DOHH2 (cell line): ENCODE measurements at regions not wholly inside any gene's neighbourhood (a gene's known extent, or its start where the extent isn't known, plus 50 kb on each side); places are given as distances from the start of the nearest gene placed in this dataset.

ENCODE experiments used
- H3F3A ChIP-seq: fragments of 200-600 bp; sonication (generic), shearing (Covaris generic); 2 replicates; pipeline ENCODE4 v1.6.0; 2016; ENCODE audit warnings: antibody characterized with exemption, mild to moderate bottlenecking; ENCODE audit not compliant: control insufficient read depth, insufficient read depth
- H3K27ac ChIP-seq: fragments of 200-600 bp; sonication (generic); 2 replicates; pipeline ENCODE4 v1.5.1; 2014; ENCODE audit warnings: low read depth, mild to moderate bottlenecking, low read length, moderate library complexity
- H3K27me3 ChIP-seq: fragments of 200-600 bp; sonication (generic); 2 replicates; pipeline ENCODE4 v1.6.1; 2014; ENCODE audit warnings: mild to moderate bottlenecking, low read length, mixed read lengths; ENCODE audit not compliant: control insufficient read depth
- H3K36me3 ChIP-seq: fragments of 200-600 bp; sonication (generic); 2 replicates; pipeline ENCODE4 v1.6.1; 2014; ENCODE audit warnings: mild to moderate bottlenecking, low read length, moderate library complexity, mixed read lengths; ENCODE audit not compliant: control insufficient read depth
- H3K4me1 ChIP-seq: fragments of 200-600 bp; sonication (generic); 2 replicates; pipeline ENCODE4 v1.6.1; 2014; ENCODE audit warnings: mild to moderate bottlenecking, low read length, mixed read lengths; ENCODE audit not compliant: control insufficient read depth
- H3K4me2 ChIP-seq: fragments of 200-600 bp; sonication (generic); 2 replicates; pipeline ENCODE4 v1.6.0; 2014; ENCODE audit warnings: mild to moderate bottlenecking, low read length, moderate library complexity
- H3K4me3 ChIP-seq: fragments of 200-600 bp; sonication (generic); 2 replicates; pipeline ENCODE4 v1.5.1; 2014; ENCODE audit warnings: mild to moderate bottlenecking, low read length, mixed read lengths
- H3K79me2 ChIP-seq: fragments of 200-600 bp; sonication (generic); 2 replicates; pipeline ENCODE4 v1.6.1; 2014; ENCODE audit warnings: mild to moderate bottlenecking, low read length, mixed read lengths; ENCODE audit not compliant: control insufficient read depth
- H3K9me2 ChIP-seq: fragments of 200-600 bp; sonication (generic); replicated peaks from 2 replicates; pipeline ENCODE4 v1.6.1; 2014; ENCODE audit warnings: mild to moderate bottlenecking, low read length, mixed read lengths; ENCODE audit not compliant: control insufficient read depth
- H3K9me3 ChIP-seq: fragments of 200-600 bp; sonication (generic); 2 replicates; pipeline ENCODE4 v1.6.1; 2014; ENCODE audit warnings: antibody characterized with exemption, low read length, mixed read lengths; ENCODE audit not compliant: control insufficient read depth, insufficient read depth
- H4K20me1 ChIP-seq: fragments of 200-600 bp; sonication (generic); 2 replicates; pipeline ENCODE4 v1.6.0; 2014; ENCODE audit warnings: low read depth, mild to moderate bottlenecking, antibody characterized with exemption, low read length, moderate library complexity; ENCODE audit not compliant: control insufficient read depth, insufficient read depth
- EZH2phosphoT487 ChIP-seq: fragments of 200-600 bp; sonication (generic); IDR thresholded peaks from 2 replicates; pipeline ENCODE4 v1.6.1; 2017; ENCODE audit warnings: borderline replicate concordance, mild to moderate bottlenecking, antibody characterized with exemption, low read length, moderate library complexity, mixed read lengths
- TF ChIP-seq, protein P1 (sequence below): fragments of 200-600 bp; sonication (generic); IDR thresholded peaks from one replicate; pipeline ENCODE4 v1.5.1; 2014; ENCODE audit warnings: antibody characterized with exemption, mild to moderate bottlenecking, low read depth, low read length; ENCODE audit not compliant: poor library complexity, severe bottlenecking

DNA sequence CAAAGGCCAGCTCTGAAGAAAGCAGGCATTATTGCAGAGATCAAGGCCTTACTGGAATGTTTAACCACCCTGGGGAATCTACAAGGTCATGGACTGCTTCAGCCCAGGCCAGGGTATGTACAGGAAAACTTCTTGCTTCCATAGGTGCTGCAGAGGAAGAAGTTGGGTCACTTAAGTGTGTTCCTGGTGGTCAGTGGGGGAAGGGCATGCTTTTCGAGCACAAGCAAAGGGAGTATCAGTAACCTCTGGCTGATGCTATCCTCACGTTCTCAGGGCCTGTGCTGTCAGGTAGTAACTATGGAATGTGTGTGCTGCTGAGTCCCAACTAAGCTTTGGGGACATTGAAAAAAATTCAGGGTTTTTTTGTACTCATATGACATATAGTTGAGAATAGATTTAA is 234.0 kb upstream of the SP4 start:
- Histone ChIP-seq H3K36me3 (no peaks in the 10 kb centered on the region), H3K9me3 (no peaks in the 10 kb centered on the region), H3K4me1 (no peaks in the 10 kb centered on the region), H3K27ac (no peak overlapping the region), H3F3A (no peaks in the 10 kb centered on the region), H3K27me3 (no peaks in the 10 kb centered on the region), H3K4me3 (no peak overlapping the region), H3K4me2 (no peak overlapping the region), H3K79me2 (no peaks in the 10 kb centered on the region), H3K9me2 (no peaks in the 10 kb centered on the region), H4K20me1 (no peaks in the 10 kb centered on the region)
- TF ChIP-seq, protein P1, sequence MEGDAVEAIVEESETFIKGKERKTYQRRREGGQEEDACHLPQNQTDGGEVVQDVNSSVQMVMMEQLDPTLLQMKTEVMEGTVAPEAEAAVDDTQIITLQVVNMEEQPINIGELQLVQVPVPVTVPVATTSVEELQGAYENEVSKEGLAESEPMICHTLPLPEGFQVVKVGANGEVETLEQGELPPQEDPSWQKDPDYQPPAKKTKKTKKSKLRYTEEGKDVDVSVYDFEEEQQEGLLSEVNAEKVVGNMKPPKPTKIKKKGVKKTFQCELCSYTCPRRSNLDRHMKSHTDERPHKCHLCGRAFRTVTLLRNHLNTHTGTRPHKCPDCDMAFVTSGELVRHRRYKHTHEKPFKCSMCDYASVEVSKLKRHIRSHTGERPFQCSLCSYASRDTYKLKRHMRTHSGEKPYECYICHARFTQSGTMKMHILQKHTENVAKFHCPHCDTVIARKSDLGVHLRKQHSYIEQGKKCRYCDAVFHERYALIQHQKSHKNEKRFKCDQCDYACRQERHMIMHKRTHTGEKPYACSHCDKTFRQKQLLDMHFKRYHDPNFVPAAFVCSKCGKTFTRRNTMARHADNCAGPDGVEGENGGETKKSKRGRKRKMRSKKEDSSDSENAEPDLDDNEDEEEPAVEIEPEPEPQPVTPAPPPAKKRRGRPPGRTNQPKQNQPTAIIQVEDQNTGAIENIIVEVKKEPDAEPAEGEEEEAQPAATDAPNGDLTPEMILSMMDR: no peak
- TF ChIP-seq EZH2phosphoT487: no peak

DNA sequence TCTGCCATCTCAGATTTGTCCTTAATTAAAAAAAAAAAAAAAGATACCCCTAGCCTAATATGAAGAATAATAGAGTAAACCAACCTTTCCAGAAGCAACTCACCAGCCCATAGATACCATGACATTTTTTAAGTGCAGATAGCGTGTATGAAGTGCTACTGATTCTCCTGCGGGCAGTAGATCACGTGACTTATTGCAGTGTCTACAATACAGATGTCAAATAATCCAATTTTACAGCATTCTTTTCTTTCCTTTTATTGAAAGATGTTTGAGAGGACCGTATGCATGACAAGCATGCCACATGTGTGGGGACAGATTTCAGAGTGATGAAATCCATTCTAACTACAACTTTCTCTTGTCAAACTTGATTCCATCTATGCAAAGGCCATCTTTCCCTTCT is 232.9 kb upstream of the SP4 start:
- H3K36me3 ChIP-seq: no peaks in the 10 kb centered on the region
- H3K27ac ChIP-seq: no peak overlapping the region
- H3K27me3 ChIP-seq: no peaks in the 10 kb centered on the region
- H3K9me2 ChIP-seq: no peaks in the 10 kb centered on the region
- TF ChIP-seq, protein P1: no peak
- TF ChIP-seq EZH2phosphoT487: no peak
- no peaks in the 10 kb centered on the region for H3K79me2 ChIP-seq
- no peak overlapping the region for H3K4me3 ChIP-seq
- H3K4me1 ChIP-seq: no peaks in the 10 kb centered on the region
- no peaks in the 10 kb centered on the region for H3F3A ChIP-seq
- H4K20me1 ChIP-seq: no peaks in the 10 kb centered on the region
- no peak overlapping the region for H3K4me2 ChIP-seq
- no peaks in the 10 kb centered on the region for H3K9me3 ChIP-seq

DNA sequence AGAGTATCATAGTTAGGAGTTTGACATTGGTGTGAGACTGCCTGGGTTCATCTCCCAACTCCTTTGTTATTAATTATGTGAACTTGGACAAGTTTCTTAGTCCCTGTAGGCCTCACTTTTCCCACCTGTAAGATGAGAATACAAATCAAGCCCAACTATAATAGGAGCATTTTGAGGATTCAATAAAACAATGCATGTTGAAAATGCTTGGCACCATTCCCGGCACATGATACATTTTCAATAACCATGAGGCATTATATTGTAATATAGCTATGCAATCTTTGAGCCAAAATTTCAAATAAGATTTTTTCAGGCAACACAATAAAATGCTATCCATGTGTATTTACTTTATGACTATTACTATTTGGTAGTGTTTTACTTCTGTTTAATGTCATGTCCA is 229.0 kb upstream of the SP4 start:
- no peak for TF ChIP-seq EZH2phosphoT487
- no peaks in the 10 kb centered on the region for H3F3A ChIP-seq

DNA sequence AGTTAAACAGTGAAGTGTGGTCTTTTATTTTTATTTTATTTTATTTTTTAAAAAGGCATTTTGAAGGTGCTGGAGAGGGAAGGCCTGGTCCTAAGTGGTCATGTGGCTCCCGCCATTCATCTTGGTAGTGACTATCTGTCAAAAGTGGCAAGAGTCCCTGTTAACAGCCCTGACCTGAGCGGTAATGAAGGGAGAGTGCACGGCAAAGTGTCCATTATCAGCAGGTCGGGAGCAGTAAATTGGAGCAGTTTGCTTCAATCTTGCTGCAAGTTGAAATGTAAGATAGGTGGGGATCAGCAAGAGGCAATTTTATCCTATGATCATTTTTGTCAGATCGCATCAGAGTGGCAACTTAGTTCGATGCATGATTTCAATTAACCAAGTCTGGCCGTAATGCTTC is 227.4 kb upstream of the SP4 start:
- no peaks in the 10 kb centered on the region for H3K27me3 ChIP-seq
- H3K4me2 ChIP-seq: no peak overlapping the region
- no peaks in the 10 kb centered on the region for H3K36me3 ChIP-seq
- no peaks in the 10 kb centered on the region for H3F3A ChIP-seq
- no peaks in the 10 kb centered on the region for H3K4me1 ChIP-seq
- no peaks in the 10 kb centered on the region for H3K79me2 ChIP-seq
- no peak overlapping the region for H3K4me3 ChIP-seq
- TF ChIP-seq, protein P1: no peak
- no peak for TF ChIP-seq EZH2phosphoT487
- H3K9me2 ChIP-seq: no peaks in the 10 kb centered on the region
- no peaks in the 10 kb centered on the region for H4K20me1 ChIP-seq
- no peaks in the 10 kb centered on the region for H3K9me3 ChIP-seq
- H3K27ac ChIP-seq: no peak overlapping the region

More for the DNA sequence above, 229.0 kb upstream of the SP4 start:
- H3K9me3 ChIP-seq: no peaks in the 10 kb centered on the region
- H3K4me3 ChIP-seq: no peak overlapping the region
- no peak overlapping the region for H3K27ac ChIP-seq
- no peaks in the 10 kb centered on the region for H3K9me2 ChIP-seq
- H3K4me1 ChIP-seq: no peaks in the 10 kb centered on the region
- no peaks in the 10 kb centered on the region for H3K27me3 ChIP-seq
- no peaks in the 10 kb centered on the region for H3K79me2 ChIP-seq
- H3K36me3 ChIP-seq: no peaks in the 10 kb centered on the region
- H4K20me1 ChIP-seq: no peaks in the 10 kb centered on the region
- H3K4me2 ChIP-seq: no peak overlapping the region
